H1 (cell line): ENCODE measurements at regions not wholly inside any gene's neighbourhood (a gene's known extent, or its start where the extent isn't known, plus 50 kb on each side); places are given as distances from the start of the nearest gene placed in this dataset.

Experiments
- CTCF ChIA-PET: fragments of 300-600 bp; sonication (Branson Sonifier 250); formaldehyde crosslinking; loops from one replicate; lab custom pipeline; 2021; ENCODE audit not compliant: partially characterized antibody; lab: Charles Lee
- POLR2A ChIA-PET: fragments of 300-600 bp; sonication (Branson Sonifier 250); formaldehyde crosslinking; loops from one replicate; lab custom pipeline; 2021; ENCODE audit warnings: inconsistent platforms; ENCODE audit not compliant: partially characterized antibody; lab: Charles Lee
- DNase-seq, 2 experiments: peaks; one replicate each; pipeline versions ENCODE4 v3.0.0 to v3.0.0-alpha.2; 2010 to 2022; ENCODE audit warnings: low spot score in 2 of 2, low read depth in 1 of 2, mixed read lengths in 1 of 2
- FAIRE-seq: peaks from 2 replicates; lab custom pipeline; 2011; peaks lifted over from hg19 to GRCh38; lab: Jason Lieb, UNC
- H2AFZ ChIP-seq: 2 replicates; pipeline ENCODE4 v1.8.1; 2012; ENCODE audit warnings: low read length, inconsistent platforms
- H2AK5ac ChIP-seq: 2 replicates; pipeline ENCODE4 v1.6.1; 2013; ENCODE audit warnings: low read depth, low read length
- H2BK120ac ChIP-seq: replicated peaks from 2 replicates; pipeline ENCODE3; 2013; ENCODE audit warnings: low read depth, low read length, inconsistent platforms
- H2BK12ac ChIP-seq: 2 replicates; pipeline ENCODE4 v1.6.1; 2013; ENCODE audit warnings: low read depth, low read length
- H2BK15ac ChIP-seq: 2 replicates; pipeline ENCODE4 v1.6.1; 2013; ENCODE audit warnings: low read length
- H2BK20ac ChIP-seq: 2 replicates; pipeline ENCODE4 v1.6.1; 2013; ENCODE audit warnings: low read length
- H2BK5ac ChIP-seq: 2 replicates; pipeline ENCODE4 v1.6.1; 2013; ENCODE audit warnings: low read depth, low read length
- H3K14ac ChIP-seq: 2 replicates; pipeline ENCODE4 v1.6.1; 2013; ENCODE audit warnings: inconsistent platforms; ENCODE audit not compliant: insufficient read length
- H3K18ac ChIP-seq: 2 replicates; pipeline ENCODE4 v1.6.1; 2013; ENCODE audit warnings: low read length; ENCODE audit errors: extremely low read depth
- H3K23ac ChIP-seq: 2 replicates; pipeline ENCODE4 v1.6.1; 2013; ENCODE audit warnings: inconsistent platforms; ENCODE audit not compliant: insufficient read length
- H3K23me2 ChIP-seq: 2 replicates; pipeline ENCODE4 v1.6.1; 2013; ENCODE audit warnings: low read depth, low read length
- H3K27ac ChIP-seq: 2 replicates; pipeline ENCODE4 v1.6.1; 2011; ENCODE audit warnings: low read depth, low read length, inconsistent platforms
- H3K27me3 ChIP-seq, 4 experiments: replicated peaks in 1 of 4; 1 replicate in 1 of 4; 2 replicates in 3 of 4; pipeline versions ENCODE4 v1.6.1 to v1.8.1; 2011 to 2013; ENCODE audit warnings: low read length in 3 of 4, mild to moderate bottlenecking in 3 of 4, inconsistent platforms in 2 of 4, mixed read lengths in 2 of 4, moderate library complexity in 1 of 4; ENCODE audit not compliant: control insufficient read depth in 3 of 4, insufficient read depth in 3 of 4; ENCODE audit errors: extremely low read depth in 1 of 4
- H3K36me3 ChIP-seq, 4 experiments: 2 replicates each; pipeline versions ENCODE4 v1.6.1 to v1.8.1; 2011 to 2013; ENCODE audit warnings: mild to moderate bottlenecking in 4 of 4, low read length in 3 of 4, moderate library complexity in 2 of 4, control low read depth in 1 of 4, inconsistent platforms in 1 of 4; ENCODE audit not compliant: insufficient read depth in 4 of 4, control insufficient read depth in 2 of 4
- H3K4ac ChIP-seq: replicated peaks from 2 replicates; pipeline ENCODE3; 2013; ENCODE audit warnings: low read length, low read depth, mixed read lengths, inconsistent platforms; ENCODE audit not compliant: insufficient read length
- H3K4me1 ChIP-seq, 4 experiments: replicated peaks in 1 of 4; 1 replicate in 1 of 4; 2 replicates in 3 of 4; pipeline versions ENCODE4 v1.6.1 to v1.8.1; 2011 to 2013; ENCODE audit warnings: low read length in 3 of 4, inconsistent platforms in 2 of 4, mixed read lengths in 1 of 4; ENCODE audit not compliant: insufficient read depth in 4 of 4, control insufficient read depth in 3 of 4
- H3K4me2 ChIP-seq, 2 experiments: 2 replicates each; pipeline versions ENCODE4 v1.6.1 to v1.8.1; 2011 to 2013; ENCODE audit warnings: low read depth in 2 of 2, low read length in 2 of 2, control low read depth in 1 of 2, inconsistent platforms in 1 of 2, mild to moderate bottlenecking in 1 of 2; ENCODE audit not compliant: insufficient read depth in 1 of 2
- H3K4me3 ChIP-seq, 4 experiments: fragments of 200-600, 300-600 bp in 1 of 4; sonication (generic), shearing (Covaris generic), sonication (Bioruptor Twin) in 1 of 4; 2 replicates each; pipeline versions ENCODE4 v1.5.1 to v1.8.1; 2011 to 2016; ENCODE audit warnings: low read length in 4 of 4, low read depth in 3 of 4, control low read depth in 2 of 4, inconsistent platforms in 2 of 4, mild to moderate bottlenecking in 2 of 4, mixed read lengths in 1 of 4, moderate library complexity in 1 of 4; ENCODE audit not compliant: insufficient read depth in 2 of 4; ENCODE audit errors: extremely low read depth in 1 of 4
- H3K56ac ChIP-seq: replicated peaks from 2 replicates; pipeline ENCODE3; 2013; ENCODE audit warnings: low read depth, mild to moderate bottlenecking, mixed read lengths, low read length, inconsistent platforms; ENCODE audit not compliant: insufficient read length
- H3K79me1 ChIP-seq: 2 replicates; pipeline ENCODE4 v1.6.1; 2013; ENCODE audit warnings: low read depth, low read length, control low read depth
- H3K79me2 ChIP-seq, 2 experiments: 2 replicates each; pipeline versions ENCODE4 v1.6.1 to v1.8.1; 2012 to 2013; ENCODE audit warnings: low read length in 2 of 2, mild to moderate bottlenecking in 2 of 2, inconsistent platforms in 1 of 2; ENCODE audit not compliant: insufficient read depth in 2 of 2, control insufficient read depth in 1 of 2
- H3K9ac ChIP-seq, 4 experiments: replicated peaks in 1 of 4; 1 replicate in 1 of 4; 2 replicates in 3 of 4; pipeline versions ENCODE4 v1.6.1 to v1.8.1; 2011 to 2013; ENCODE audit warnings: low read depth in 3 of 4, low read length in 3 of 4, control low read depth in 2 of 4, mild to moderate bottlenecking in 2 of 4, moderate library complexity in 2 of 4, inconsistent platforms in 1 of 4; ENCODE audit errors: extremely low read depth in 1 of 4
- H3K9me3 ChIP-seq, 2 experiments: 2 replicates each; pipeline versions ENCODE4 v1.6.1 to v1.8.1; 2012 to 2013; ENCODE audit warnings: mild to moderate bottlenecking in 2 of 2, moderate library complexity in 2 of 2, control low read depth in 1 of 2, inconsistent platforms in 1 of 2, low read depth in 1 of 2, low read length in 1 of 2, mixed read lengths in 1 of 2; ENCODE audit not compliant: insufficient read depth in 2 of 2
- H4K20me1 ChIP-seq, 2 experiments: replicated peaks in 1 of 2; 2 replicates each; pipeline versions ENCODE3 to v1.8.1; 2011 to 2013; ENCODE audit warnings: inconsistent platforms in 2 of 2, low read length in 2 of 2, mild to moderate bottlenecking in 1 of 2; ENCODE audit not compliant: insufficient read depth in 2 of 2, control insufficient read depth in 1 of 2
- H4K5ac ChIP-seq: 2 replicates; pipeline ENCODE4 v1.6.1; 2013; ENCODE audit warnings: low read length, low read depth, mixed read lengths, inconsistent platforms; ENCODE audit not compliant: insufficient read length
- H4K8ac ChIP-seq: 2 replicates; pipeline ENCODE4 v1.8.0; 2013; ENCODE audit warnings: mild to moderate bottlenecking, moderate library complexity, low read length, inconsistent platforms; ENCODE audit not compliant: insufficient read depth; ENCODE audit errors: extremely low read depth
- H4K91ac ChIP-seq: replicated peaks from 2 replicates; pipeline ENCODE3; 2013; ENCODE audit warnings: low read length, mixed read lengths, inconsistent platforms; ENCODE audit not compliant: insufficient read length
- CHD2 ChIP-seq: IDR thresholded peaks from 2 replicates; pipeline ENCODE4 v1.6.1; 2012; ENCODE audit warnings: low read length, improper control_type of control experiment
- EZH2 ChIP-seq: fragments of 200-600 bp; sonication (generic); IDR thresholded peaks from 2 replicates; pipeline ENCODE4 v1.7.1; 2012; ENCODE audit warnings: low read depth, mild to moderate bottlenecking, moderate library complexity, low read length, inconsistent platforms; ENCODE audit not compliant: severe bottlenecking
- HDAC2 ChIP-seq, 2 experiments: fragments of 300-600 bp in 1 of 2; sonication (generic) in 1 of 2; IDR thresholded peaks; 2 replicates each; pipeline ENCODE4 v1.6.1; 2011 to 2012; ENCODE audit warnings: low read depth in 2 of 2, low read length in 2 of 2, mild to moderate bottlenecking in 2 of 2, moderate library complexity in 2 of 2, borderline replicate concordance in 1 of 2, inconsistent platforms in 1 of 2
- KDM5A ChIP-seq: fragments of 200-600 bp; IDR thresholded peaks from 2 replicates; pipeline ENCODE4 v1.7.1; 2012; ENCODE audit warnings: mild to moderate bottlenecking, low read length, inconsistent platforms, mixed read lengths
- MAFK ChIP-seq: IDR thresholded peaks from 2 replicates; pipeline ENCODE4 v1.6.1; 2012; ENCODE audit warnings: low read depth, mild to moderate bottlenecking, improper control_type of control experiment, low read length
- MAX ChIP-seq: IDR thresholded peaks from 2 replicates; pipeline ENCODE4 v1.6.1; 2012; ENCODE audit warnings: inconsistent platforms
- POU5F1 ChIP-seq: IDR thresholded peaks from 2 replicates; pipeline ENCODE4 v1.6.1; 2011; ENCODE audit warnings: low read depth, mild to moderate bottlenecking, low read length, moderate library complexity
- RNF2 ChIP-seq: fragments of 200-900, 300-1000 bp; sonication (generic); IDR thresholded peaks from 2 replicates; pipeline ENCODE4 v1.7.1; 2016; ENCODE audit warnings: borderline replicate concordance, low read depth, mild to moderate bottlenecking, antibody characterized with exemption, low read length; ENCODE audit not compliant: poor library complexity, severe bottlenecking; ENCODE audit errors: missing control alignments
- RXRA ChIP-seq: IDR thresholded peaks from 2 replicates; pipeline ENCODE4 v1.6.1; 2011; ENCODE audit warnings: low read depth, mild to moderate bottlenecking, low read length, moderate library complexity; ENCODE audit not compliant: insufficient read depth
- SIN3A ChIP-seq, 2 experiments: IDR thresholded peaks in 1 of 2; conservative IDR thresholded peaks in 1 of 2; 2 replicates each; pipeline ENCODE4 v1.6.1; 2011 to 2012; ENCODE audit warnings: low read length in 2 of 2, improper control_type of control experiment in 1 of 2, low read depth in 1 of 2, mild to moderate bottlenecking in 1 of 2
- SUZ12 ChIP-seq: fragments of 200-600 bp; sonication (generic); IDR thresholded peaks from 2 replicates; pipeline ENCODE4 v1.6.1; 2012; ENCODE audit warnings: mild to moderate bottlenecking, inconsistent platforms, low read length, moderate library complexity, mixed read lengths
- TAF1 ChIP-seq: IDR thresholded peaks from 2 replicates; pipeline ENCODE4 v1.6.1; 2011; ENCODE audit warnings: mild to moderate bottlenecking, low read depth, low read length
- WGBS, 2 experiments: shearing (Covaris generic) in 1 of 2; methylation state at CpG; one replicate each; pipeline versions ENCODE4 v1.1.6 to v1.1.7; 2013 to 2015; ENCODE audit warnings: low lambda C conversion rate in 2 of 2, mixed read lengths in 2 of 2, inconsistent platforms in 1 of 2, low coverage in 1 of 2, missing lambda C conversion rate in 1 of 2; ENCODE audit not compliant: insufficient replicate concordance in 2 of 2, insufficient coverage in 1 of 2, insufficient read length in 1 of 2; ENCODE audit errors: extremely low coverage in 1 of 2, missing lambda C conversion rate in 1 of 2; 5-methylcytosine and 5-hydroxymethylcytosine counted together

DNA sequence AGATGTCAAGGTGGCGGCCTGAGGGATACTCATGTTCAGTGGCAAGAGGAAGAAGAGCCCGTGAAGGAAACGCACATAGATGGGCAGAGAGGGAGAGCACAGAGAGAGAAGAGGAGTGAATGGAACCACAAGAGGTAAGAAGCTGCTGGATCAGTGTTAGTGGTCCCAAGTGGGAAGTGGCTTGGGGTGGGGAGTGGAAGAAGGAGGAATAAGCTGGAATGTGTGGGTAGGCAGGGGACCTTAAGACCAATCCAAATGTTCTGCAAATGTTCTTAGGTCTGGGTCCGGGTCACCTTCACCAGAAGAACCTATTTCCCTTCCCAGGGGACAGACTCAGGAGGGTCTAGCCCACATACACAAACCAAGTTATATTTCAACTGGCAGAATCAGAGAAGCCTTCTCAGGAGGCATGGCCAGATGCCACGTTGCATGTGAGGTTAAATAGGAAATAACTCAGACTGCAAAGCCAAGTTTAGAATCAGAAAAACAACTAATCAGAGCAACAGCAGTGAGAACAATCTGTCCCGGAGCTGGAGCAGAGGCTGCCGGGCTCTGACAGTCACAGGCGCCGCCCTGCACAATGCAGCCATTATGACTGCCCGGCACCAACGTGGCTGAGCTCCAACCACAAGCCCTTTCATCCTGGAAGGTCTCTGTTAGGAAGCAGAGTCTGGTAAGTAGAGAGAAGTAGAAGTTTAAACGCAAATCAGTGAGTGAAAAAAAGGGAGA is 78.6 kb upstream of the ARMC3 start:
- no peak overlapping the region for H3K4me3 ChIP-seq
- H2BK20ac ChIP-seq = no peak overlapping the region
- no peaks in the 10 kb centered on the region for H3K36me3 ChIP-seq
- H2BK5ac ChIP-seq = no peak overlapping the region
- no peak overlapping the region for H2BK15ac ChIP-seq
- no peaks in the 10 kb centered on the region for H4K20me1 ChIP-seq
- H3K14ac ChIP-seq = no peak overlapping the region
- no peak overlapping the region for H4K5ac ChIP-seq
- no peaks in the 10 kb centered on the region for H3K79me1 ChIP-seq
- 91% methylated on average over 12 of the region's 12 CpGs; no CpG with 5 or more reads in 1 of the 2 experiments for WGBS, 2 experiments
- no peaks in the 10 kb centered on the region for H3K23me2 ChIP-seq
- DNase-seq (no peak), FAIRE-seq (no peak)
- H4K91ac ChIP-seq = no peak overlapping the region
- no peak overlapping the region for H3K4me2 ChIP-seq
- H3K27ac ChIP-seq = no peak overlapping the region
- no peak overlapping the region for H3K18ac ChIP-seq
- no peak overlapping the region for H2AFZ ChIP-seq
- no peak overlapping the region for H3K56ac ChIP-seq
- no peak overlapping the region for H4K8ac ChIP-seq
- ChIA-PET CTCF (no interaction called here), POLR2A (no interaction called here)
- H2AK5ac ChIP-seq = no peak overlapping the region
- H3K4me1 ChIP-seq = no peaks in the 10 kb centered on the region
- no peaks in the 10 kb centered on the region for H3K9me3 ChIP-seq
- no peak overlapping the region for H3K4ac ChIP-seq
- no peak overlapping the region for H2BK120ac ChIP-seq
- H3K79me2 ChIP-seq = no peaks in the 10 kb centered on the region
- no peak overlapping the region for H3K9ac ChIP-seq
- no peaks in the 10 kb centered on the region for H3K27me3 ChIP-seq
- no peak overlapping the region; the same call in 1 of the 2 replicates for H2BK12ac ChIP-seq
- H3K23ac ChIP-seq = no peak overlapping the region
- no peak for TF ChIP-seq RXRA
- TF ChIP-seq MAFK = no peak
- TF ChIP-seq CHD2 = no peak
- TF ChIP-seq SIN3A (conservative IDR thresholded peaks at IDR 0.05 in 1 of 2, IDR thresholded peaks at IDR 0.05 in 1 of 2; ENCODE audit: low read depth in 1 of 2, low read length in 2 of 2) = no peak
- TF ChIP-seq POU5F1 = no peak
- no peak for TF ChIP-seq EZH2
- TF ChIP-seq SUZ12 = no peak
- TF ChIP-seq TAF1 = no peak
- no peak for TF ChIP-seq KDM5A
- no peak for TF ChIP-seq HDAC2 (IDR thresholded peaks at IDR 0.05; ENCODE audit: borderline replicate concordance in 1 of 2, low read depth in 2 of 2, low read length in 2 of 2)
- TF ChIP-seq RNF2 = no peak
- no peak for TF ChIP-seq MAX
